GM19397 (cell line): ENCODE measurements at regions not wholly inside any gene's neighbourhood (a gene's known extent, or its start where the extent isn't known, plus 50 kb on each side); places are given as distances from the start of the nearest gene placed in this dataset.

Source experiments
- ATAC-seq: cut with Tn5 transposase; IDR thresholded peaks from one replicate; pipeline ENCODE4 v1.9.1; 2021; ENCODE audit warnings: mild to moderate bottlenecking, moderate library complexity; ENCODE audit not compliant: unreplicated experiment

- no peak for ATAC-seq
These were observed 141.5 kb downstream of the VEGFA start for GRCh38 chr6:43911354-43912115.

DNA sequence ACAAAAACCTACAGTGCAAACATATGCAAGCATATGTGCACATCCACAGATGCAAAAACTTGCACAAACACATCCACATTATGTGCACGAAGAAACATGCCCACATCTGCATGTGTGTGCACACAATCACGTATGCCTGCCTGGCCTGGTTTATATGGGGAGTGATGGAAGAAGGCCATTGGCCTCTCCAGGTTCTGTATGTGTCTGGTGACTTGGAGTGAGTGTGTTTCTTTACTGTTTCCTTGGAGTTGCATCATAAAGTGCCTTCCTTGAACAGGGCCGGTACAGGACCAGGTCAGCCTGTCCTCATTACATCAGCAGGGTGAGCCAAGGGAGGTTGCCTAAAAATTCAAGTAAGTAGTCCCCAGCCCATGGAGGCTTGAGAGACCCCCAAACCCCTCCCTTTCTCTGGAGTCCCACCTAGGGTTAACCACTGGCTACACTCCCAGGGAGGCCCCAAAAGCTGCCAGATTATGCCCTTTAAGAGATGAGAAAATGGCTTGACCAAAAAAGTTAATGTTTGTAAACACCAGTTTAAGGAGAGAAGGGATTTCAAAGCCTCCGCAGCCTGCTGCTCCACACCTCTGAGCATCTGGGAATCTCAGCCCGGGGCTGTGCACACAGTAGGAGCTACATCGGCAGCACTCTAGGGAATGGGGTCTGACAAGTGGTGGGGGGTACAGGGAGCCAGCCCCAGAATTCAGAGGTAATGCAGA lies 140.8 kb downstream of the VEGFA start:
- no peak for ATAC-seq

GRCh38 chr6:43910149-43910637 lies 140.2 kb downstream of the VEGFA start:
- ATAC-seq: no peak

GRCh38 chr6:43909474-43910148 lies 139.6 kb downstream of the VEGFA start:
- no peak for ATAC-seq

DNA sequence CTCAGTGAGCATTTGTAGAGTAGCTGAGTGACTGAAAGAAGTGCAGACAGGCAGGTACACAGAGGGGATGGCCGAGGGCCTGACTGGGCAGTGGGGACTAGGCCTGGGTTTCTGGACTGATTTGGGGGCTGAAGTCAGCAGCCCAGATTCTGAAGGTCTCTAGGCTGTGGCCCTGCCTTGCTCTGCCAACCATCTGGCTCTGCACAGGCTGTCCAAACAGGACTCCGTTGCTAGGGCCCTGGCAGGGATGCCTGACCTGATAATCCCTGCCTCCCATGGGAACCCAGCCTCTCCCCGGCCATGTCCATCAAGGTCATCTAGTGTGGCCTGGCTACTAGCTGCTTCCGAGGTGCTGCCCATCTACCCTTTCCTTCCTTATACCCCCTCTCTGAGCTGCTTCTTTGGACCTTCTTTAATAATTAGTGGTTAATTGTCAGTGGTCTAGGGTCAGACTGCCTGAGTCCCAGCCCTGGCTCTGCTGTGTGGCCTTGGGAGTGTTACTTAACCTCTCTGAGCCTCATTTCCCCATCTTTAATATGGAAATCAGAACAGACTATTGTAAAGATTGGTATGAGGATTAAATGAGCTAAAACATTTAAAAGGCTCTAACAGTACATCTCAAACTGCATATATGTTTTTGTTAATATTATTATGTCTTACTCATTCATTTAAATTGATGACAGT lies 137.9 kb downstream of the VEGFA start:
- no peak for ATAC-seq

GRCh38 chr6:43907312-43907711 lies 137.3 kb downstream of the VEGFA start:
- ATAC-seq: no peak

GRCh38 chr6:43904311-43905123 lies 134.5 kb downstream of the VEGFA start:
- ATAC-seq: no peak

GRCh38 chr6:43903739-43904290 lies 133.8 kb downstream of the VEGFA start:
- ATAC-seq: no peak

DNA sequence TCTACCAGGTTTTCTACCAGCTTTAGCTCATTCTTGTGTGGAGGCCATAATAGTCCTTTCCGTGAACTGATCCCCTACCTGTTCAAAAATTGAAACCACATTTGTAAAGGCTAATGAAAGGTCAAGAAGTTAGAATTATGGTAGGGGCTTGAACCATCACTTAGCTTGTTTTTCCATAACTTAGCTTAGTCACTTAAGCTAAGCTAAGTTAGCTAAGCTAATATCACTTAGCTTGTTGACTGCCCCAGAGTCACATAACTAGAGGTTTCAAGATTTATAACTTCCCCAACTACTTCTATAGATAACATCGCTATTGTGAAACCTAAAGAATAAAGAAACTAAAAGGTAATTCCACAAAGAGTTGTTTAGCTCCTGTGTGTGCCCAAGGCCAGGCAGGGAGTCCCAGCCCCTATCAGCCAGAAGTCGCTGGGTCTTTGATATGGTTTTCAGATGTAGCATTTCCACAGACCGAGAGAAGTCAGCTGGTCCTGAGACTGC lies 131.8 kb downstream of the VEGFA start:
- ATAC-seq: no peak

GRCh38 chr6:43900916-43901732 lies 131.1 kb downstream of the VEGFA start:
- no peak for ATAC-seq

DNA sequence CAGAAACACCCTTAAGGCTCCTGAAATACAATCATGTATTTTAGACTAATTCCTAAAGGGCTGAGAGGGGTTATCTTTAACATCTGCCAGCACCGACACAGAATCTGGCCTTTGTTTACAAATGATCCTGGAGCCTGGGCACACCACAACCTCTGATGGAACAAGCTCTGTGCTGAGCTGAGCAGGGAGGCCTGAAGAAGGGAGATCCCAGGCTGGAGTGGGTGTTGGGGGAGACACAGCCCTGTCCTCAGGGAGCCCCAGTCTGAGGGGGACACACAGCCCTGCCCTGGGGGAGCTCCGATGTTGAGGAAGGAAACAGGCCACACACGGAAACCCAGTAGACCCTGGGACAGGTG lies 130.5 kb downstream of the VEGFA start:
- no peak for ATAC-seq

DNA sequence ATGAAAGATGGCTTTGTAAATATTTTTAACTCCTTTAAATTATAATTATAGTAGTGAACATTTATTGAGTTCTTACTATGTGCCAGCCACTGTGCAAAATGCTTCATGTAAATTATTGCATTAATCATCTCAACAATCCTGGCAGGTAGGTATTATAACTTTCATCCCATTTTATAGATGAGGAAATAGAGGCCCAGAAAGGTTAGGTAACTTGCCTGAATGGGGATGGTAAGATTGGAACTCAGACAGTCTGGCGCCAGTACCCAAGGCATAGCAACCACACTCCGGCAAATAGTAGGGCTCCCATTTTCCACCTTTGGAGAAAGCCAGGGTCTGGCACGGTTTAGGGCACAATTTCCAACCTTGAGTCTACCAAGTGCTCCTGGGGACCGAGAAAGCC lies 129.8 kb downstream of the VEGFA start:
- no peak for ATAC-seq

- ATAC-seq: no peak
These were observed 128.5 kb downstream of the VEGFA start for GRCh38 chr6:43898358-43899131.

DNA sequence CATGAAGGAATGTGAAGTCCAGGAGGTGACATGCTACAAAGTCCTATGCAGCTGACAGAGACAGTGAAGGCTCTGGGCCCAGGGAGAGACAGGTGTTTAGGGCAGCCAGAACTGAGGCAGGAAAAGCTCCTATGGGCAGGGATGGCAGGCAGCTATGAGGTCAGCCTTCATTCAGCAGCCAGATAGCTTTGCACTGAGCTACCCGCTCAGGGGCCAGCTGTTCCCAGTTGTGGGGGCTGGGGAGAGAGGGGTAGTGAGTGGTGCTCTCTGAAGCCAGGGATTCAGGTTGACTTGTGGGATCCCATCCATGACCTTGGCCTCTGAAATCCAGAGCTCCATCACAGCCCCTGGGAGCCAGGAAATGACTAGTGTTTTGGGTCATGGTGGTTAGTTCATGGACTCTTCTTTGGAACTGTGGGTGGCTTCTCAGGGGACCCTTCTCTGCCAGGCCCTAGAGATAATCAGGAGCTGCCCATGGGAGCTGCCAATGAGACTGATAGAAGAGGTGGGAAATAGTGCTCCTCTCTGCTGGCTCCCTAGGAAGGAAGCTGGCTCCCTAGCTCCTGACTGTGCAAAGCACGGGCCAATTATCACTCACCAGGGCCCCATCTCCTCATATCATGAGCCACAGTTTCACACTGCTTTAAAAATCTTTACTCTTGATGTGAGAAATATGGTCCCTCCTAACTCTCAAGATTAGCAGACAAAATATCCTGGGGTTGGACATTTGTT lies 127.7 kb downstream of the VEGFA start:
- ATAC-seq: no peak

DNA sequence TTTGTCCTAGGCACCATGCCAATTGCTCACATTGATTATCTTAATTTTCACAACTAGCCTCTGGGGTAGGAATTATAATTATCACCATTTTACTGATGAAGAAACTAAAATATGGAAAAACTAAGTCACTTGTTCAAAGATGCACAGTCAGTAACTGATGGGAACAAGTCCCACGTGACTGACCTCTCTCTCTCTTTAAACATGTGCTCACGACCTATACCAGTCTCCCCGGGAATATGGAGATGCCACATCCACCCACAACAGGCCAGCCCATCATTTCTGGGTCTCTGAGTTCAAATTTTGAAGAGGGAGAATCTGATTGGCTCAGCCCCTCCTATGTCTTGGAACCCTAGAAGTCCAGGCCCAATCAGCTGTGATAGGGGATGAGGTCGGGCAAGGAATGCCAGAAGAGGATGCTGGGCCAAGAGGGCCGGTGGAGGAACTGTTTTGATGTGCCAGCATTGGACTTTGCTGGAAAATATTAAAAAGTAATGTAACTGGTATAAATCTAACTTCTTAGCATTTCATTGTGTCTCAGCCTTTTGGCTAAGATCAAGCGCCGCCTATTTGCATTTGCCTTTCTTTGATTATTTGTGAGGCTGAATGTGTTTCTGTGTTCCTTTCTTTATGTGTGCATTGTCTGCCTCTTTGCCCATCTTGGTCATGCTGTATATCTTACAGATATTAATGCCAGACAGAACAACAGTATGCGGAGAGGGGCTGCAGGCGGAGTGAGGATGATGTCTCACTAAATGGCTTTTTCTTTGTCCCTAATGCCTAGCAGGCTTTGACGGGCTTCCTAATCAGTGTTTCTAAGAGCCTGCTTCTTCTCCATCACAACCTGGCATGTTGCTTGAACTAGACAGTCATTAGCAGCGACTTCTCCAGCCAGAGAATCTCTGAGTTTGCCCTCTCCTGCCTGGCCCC lies 126.6 kb downstream of the VEGFA start:
- no peak for ATAC-seq

GRCh38 chr6:43895656-43896328 lies 125.8 kb downstream of the VEGFA start:
- ATAC-seq: no peak
